Loucy (cell line): ENCODE measurements at regions not wholly inside any gene's neighbourhood (a gene's known extent, or its start where the extent isn't known, plus 50 kb on each side); places are given as distances from the start of the nearest gene placed in this dataset.

Source experiments
- H2AFZ ChIP-seq: fragments of 200-600 bp; sonication (generic); 2 replicates; pipeline ENCODE4 v1.6.0; 2016; ENCODE audit warnings: antibody characterized with exemption, mild to moderate bottlenecking, low read length, moderate library complexity
- H3F3A ChIP-seq: fragments of 200-600 bp; 2 replicates; pipeline ENCODE4 v1.6.0; 2016; ENCODE audit warnings: antibody characterized with exemption, low read depth, mild to moderate bottlenecking
- H3K27me3 ChIP-seq: fragments of 200-600 bp; sonication (generic); 2 replicates; pipeline ENCODE4 v1.6.1; 2014; ENCODE audit warnings: low read length, mild to moderate bottlenecking; ENCODE audit not compliant: insufficient read depth, poor library complexity, severe bottlenecking
- H3K36me3 ChIP-seq: fragments of 200-600 bp; sonication (generic); 2 replicates; pipeline ENCODE4 v1.6.1; 2016; ENCODE audit warnings: low read length; ENCODE audit not compliant: insufficient read depth
- H3K4me1 ChIP-seq: fragments of 200-600 bp; sonication (generic); 2 replicates; pipeline ENCODE4 v1.5.1; 2014; ENCODE audit warnings: low read length, mild to moderate bottlenecking; ENCODE audit not compliant: insufficient read depth, poor library complexity, severe bottlenecking
- H3K4me2 ChIP-seq: fragments of 200-600 bp; sonication (generic); 2 replicates; pipeline ENCODE4 v1.6.0; 2014; ENCODE audit warnings: antibody characterized with exemption, low read length, low read depth, mild to moderate bottlenecking; ENCODE audit not compliant: poor library complexity, severe bottlenecking
- H3K4me3 ChIP-seq: fragments of 200-600 bp; sonication (generic); 2 replicates; pipeline ENCODE4 v1.5.1; 2014; ENCODE audit warnings: low read length, mild to moderate bottlenecking, mixed read lengths; ENCODE audit not compliant: poor library complexity, severe bottlenecking
- H3K79me2 ChIP-seq: fragments of 200-600 bp; sonication (generic); 2 replicates; pipeline ENCODE4 v1.6.1; 2014; ENCODE audit warnings: low read length; ENCODE audit not compliant: insufficient read depth
- H3K9ac ChIP-seq: fragments of 200-600 bp; sonication (generic); 2 replicates; pipeline ENCODE4 v1.6.0; 2014; ENCODE audit warnings: mild to moderate bottlenecking, low read depth, low read length, moderate library complexity; ENCODE audit not compliant: poor library complexity, severe bottlenecking
- H3K9me2 ChIP-seq: fragments of 200-600 bp; sonication (generic); replicated peaks from 2 replicates; pipeline ENCODE4 v1.6.1; 2016; ENCODE audit warnings: low read depth, low read length, mixed read lengths
- H3K9me3 ChIP-seq: fragments of 200-600 bp; sonication (generic); 2 replicates; pipeline ENCODE4 v1.6.1; 2014; ENCODE audit warnings: mild to moderate bottlenecking, antibody characterized with exemption, low read length, low read depth; ENCODE audit not compliant: insufficient read depth
- H4K20me1 ChIP-seq: fragments of 200-600 bp; sonication (generic); 2 replicates; pipeline ENCODE4 v1.6.0; 2014; ENCODE audit warnings: antibody characterized with exemption, low read length, mild to moderate bottlenecking; ENCODE audit not compliant: insufficient read depth, poor library complexity, severe bottlenecking
- EZH2phosphoT487 ChIP-seq: fragments of 200-600 bp; IDR thresholded peaks from 2 replicates; pipeline ENCODE4 v1.6.1; 2018; ENCODE audit warnings: antibody characterized with exemption, mild to moderate bottlenecking, moderate library complexity, borderline replicate concordance
- TF ChIP-seq, protein P1 (sequence below): fragments of 200-600 bp; sonication (generic); conservative IDR thresholded peaks from 2 replicates; pipeline ENCODE4 v1.5.1; 2014; ENCODE audit warnings: mild to moderate bottlenecking, antibody characterized with exemption, low read length

DNA sequence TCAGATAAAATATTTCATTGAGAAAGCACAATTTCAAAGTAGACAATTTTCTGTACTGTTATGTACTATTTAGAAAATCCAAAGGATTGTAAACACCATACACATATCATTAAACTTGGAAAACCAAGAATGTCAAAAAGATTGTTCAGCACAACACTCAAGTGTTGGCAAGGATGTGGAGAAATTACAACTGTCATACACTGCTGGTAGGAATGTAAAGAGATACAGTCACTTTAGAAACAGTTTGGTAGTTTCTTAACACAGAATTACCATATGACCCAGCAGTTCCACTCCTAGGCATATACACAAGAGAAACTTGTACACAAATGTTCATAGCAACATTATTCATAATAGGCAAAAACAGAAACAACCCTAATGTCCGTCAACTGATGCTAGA lies 71.2 kb downstream of the OR2K2 start:
- no peak overlapping the region for H3K4me3 ChIP-seq
- no peaks in the 10 kb centered on the region for H3K9me2 ChIP-seq
- no peaks in the 10 kb centered on the region for H3K27me3 ChIP-seq
- H3K9ac ChIP-seq: no peak overlapping the region
- H3K36me3 ChIP-seq: no peaks in the 10 kb centered on the region
- no peaks in the 10 kb centered on the region for H3K9me3 ChIP-seq
- H4K20me1 ChIP-seq: no peaks in the 10 kb centered on the region
- H3F3A ChIP-seq: no peaks in the 10 kb centered on the region
- TF ChIP-seq EZH2phosphoT487: no peak
- TF ChIP-seq, protein P1, sequence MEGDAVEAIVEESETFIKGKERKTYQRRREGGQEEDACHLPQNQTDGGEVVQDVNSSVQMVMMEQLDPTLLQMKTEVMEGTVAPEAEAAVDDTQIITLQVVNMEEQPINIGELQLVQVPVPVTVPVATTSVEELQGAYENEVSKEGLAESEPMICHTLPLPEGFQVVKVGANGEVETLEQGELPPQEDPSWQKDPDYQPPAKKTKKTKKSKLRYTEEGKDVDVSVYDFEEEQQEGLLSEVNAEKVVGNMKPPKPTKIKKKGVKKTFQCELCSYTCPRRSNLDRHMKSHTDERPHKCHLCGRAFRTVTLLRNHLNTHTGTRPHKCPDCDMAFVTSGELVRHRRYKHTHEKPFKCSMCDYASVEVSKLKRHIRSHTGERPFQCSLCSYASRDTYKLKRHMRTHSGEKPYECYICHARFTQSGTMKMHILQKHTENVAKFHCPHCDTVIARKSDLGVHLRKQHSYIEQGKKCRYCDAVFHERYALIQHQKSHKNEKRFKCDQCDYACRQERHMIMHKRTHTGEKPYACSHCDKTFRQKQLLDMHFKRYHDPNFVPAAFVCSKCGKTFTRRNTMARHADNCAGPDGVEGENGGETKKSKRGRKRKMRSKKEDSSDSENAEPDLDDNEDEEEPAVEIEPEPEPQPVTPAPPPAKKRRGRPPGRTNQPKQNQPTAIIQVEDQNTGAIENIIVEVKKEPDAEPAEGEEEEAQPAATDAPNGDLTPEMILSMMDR: no peak
- H3K79me2 ChIP-seq: no peaks in the 10 kb centered on the region
- no peak overlapping the region for H3K4me2 ChIP-seq
- H3K4me1 ChIP-seq: no peaks in the 10 kb centered on the region
- H2AFZ ChIP-seq: no peak overlapping the region

DNA sequence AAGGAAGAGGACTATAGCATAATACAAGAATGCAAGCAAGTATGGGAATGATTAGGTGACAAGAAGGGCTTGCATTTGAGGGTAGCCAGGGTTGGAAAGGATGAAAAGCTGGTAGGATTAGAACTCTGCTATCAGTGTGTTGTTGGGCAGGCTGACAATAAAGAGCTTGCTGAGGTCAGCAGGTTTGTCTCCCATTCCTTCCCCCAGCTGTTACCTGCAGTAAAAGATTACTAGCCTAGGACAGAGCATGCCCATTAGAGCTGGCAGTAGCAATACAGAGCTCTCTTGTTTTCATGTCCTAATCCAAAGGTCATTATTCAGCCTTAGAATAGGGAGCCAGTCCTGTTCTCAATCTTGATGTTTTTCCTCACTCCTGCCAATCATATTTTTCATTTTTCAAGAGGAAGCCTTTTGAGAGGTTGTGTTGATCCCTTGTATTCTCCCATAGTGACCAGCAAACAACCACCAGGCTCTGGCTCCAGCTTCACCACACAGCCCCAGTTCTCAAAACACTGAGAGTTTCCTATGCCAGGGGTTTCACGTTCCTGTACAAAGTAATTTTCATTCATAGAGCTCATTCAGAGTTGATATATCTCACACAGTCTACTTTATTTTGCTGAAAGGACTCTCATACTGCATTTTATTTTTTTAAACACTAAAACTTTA lies 71.7 kb downstream of the OR2K2 start:
- Histone ChIP-seq H3K36me3 (no peaks in the 10 kb centered on the region), H3K4me3 (no peak overlapping the region), H3F3A (no peaks in the 10 kb centered on the region), H3K9ac (no peak overlapping the region), H3K9me2 (no peaks in the 10 kb centered on the region), H3K4me1 (no peaks in the 10 kb centered on the region), H3K27me3 (no peaks in the 10 kb centered on the region), H3K9me3 (no peaks in the 10 kb centered on the region), H2AFZ (no peak overlapping the region), H3K4me2 (no peak overlapping the region), H3K79me2 (no peaks in the 10 kb centered on the region), H4K20me1 (no peaks in the 10 kb centered on the region)
- TF ChIP-seq, protein P1: no peak
- TF ChIP-seq EZH2phosphoT487: no peak

DNA sequence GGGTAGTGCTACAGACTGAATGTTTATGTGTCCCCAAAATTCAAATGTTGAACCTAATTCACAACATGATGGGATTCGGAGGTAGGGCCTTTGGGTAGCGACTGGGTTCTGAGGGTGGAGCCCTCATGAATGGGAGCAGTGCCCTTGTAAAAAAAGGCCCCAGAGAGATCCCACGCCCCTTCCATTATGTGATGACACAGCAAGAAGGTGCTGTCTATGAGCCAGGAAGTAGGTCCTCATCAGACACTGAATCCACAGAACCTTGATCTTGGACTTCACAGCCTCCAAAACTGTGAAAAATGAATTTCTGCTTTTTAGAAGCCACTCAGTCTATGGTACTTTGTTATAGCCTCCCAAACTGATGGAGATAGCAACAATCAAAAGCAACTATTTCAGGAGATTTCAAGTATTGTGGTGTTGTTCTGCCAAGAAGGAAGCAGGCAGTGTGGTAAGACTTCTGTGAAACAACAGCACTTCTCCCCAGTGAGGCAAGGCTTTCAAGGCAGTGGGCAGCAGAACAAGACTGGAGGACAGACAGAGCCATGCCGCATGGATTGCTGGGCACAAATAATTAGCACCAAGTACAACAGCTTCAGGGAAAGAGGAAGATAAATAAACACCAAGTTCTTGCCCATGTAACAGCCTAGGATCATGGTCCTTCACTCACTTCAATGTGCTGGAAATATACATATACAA lies 76.1 kb downstream of the OR2K2 start:
- Histone ChIP-seq H3K9me2 (no peaks in the 10 kb centered on the region), H3K9me3 (no peaks in the 10 kb centered on the region), H3K4me2 (no peak overlapping the region), H3F3A (no peaks in the 10 kb centered on the region), H2AFZ (no peak overlapping the region), H3K4me3 (no peak overlapping the region), H3K4me1 (no peaks in the 10 kb centered on the region), H3K79me2 (no peaks in the 10 kb centered on the region), H3K36me3 (no peaks in the 10 kb centered on the region), H3K27me3 (no peaks in the 10 kb centered on the region), H4K20me1 (no peaks in the 10 kb centered on the region), H3K9ac (no peak overlapping the region)
- TF ChIP-seq, protein P1: no peak
- TF ChIP-seq EZH2phosphoT487: no peak
